SK-N-SH treated with all-trans-retinoic acid at 6 μM for 48 hours (cell line): ENCODE measurements at regions not wholly inside any gene's neighbourhood (a gene's known extent, or its start where the extent isn't known, plus 50 kb on each side); places are given as distances from the start of the nearest gene placed in this dataset.

Experiments
- ARNTL ChIP-seq: fragments of 450-650 bp; formaldehyde crosslinking; IDR thresholded peaks from 2 replicates; pipeline ENCODE4 v1.5.0; 2020; ENCODE audit warnings: low read depth, mild to moderate bottlenecking, moderate library complexity, borderline replicate concordance
- CSDC2 ChIP-seq: fragments of 250-450 bp; sonication (Bioruptor Pico); IDR thresholded peaks from 2 replicates; pipeline ENCODE4 v1.5.0; 2020; ENCODE audit warnings: mild to moderate bottlenecking, moderate library complexity
- ESRRG ChIP-seq: fragments of 250-450 bp; sonication (Bioruptor Pico); IDR thresholded peaks from 2 replicates; pipeline ENCODE4 v1.6.1; 2021; ENCODE audit warnings: mild to moderate bottlenecking
- GLIS3 ChIP-seq: fragments of 250-450 bp; sonication (Bioruptor Pico); IDR thresholded peaks from 2 replicates; pipeline ENCODE4 v1.5.0; 2020; ENCODE audit warnings: mild to moderate bottlenecking, moderate library complexity
- OSR1 ChIP-seq: fragments of 250-450 bp; sonication (Bioruptor Pico); IDR thresholded peaks from 2 replicates; pipeline ENCODE4 v1.8.0; 2022; ENCODE audit warnings: moderate library complexity, mild to moderate bottlenecking, inconsistent platforms
- RARB ChIP-seq: fragments of 250-450 bp; sonication (Bioruptor Pico); IDR thresholded peaks from 2 replicates; pipeline ENCODE4 v1.8.0; 2021; ENCODE audit warnings: mild to moderate bottlenecking, moderate library complexity
- SNAI2 ChIP-seq: fragments of 250-450 bp; sonication (Bioruptor Pico); IDR thresholded peaks from 2 replicates; pipeline ENCODE4 v1.5.0; 2020; ENCODE audit warnings: mild to moderate bottlenecking, moderate library complexity
- ZFP30 ChIP-seq: fragments of 450-650 bp; formaldehyde crosslinking; IDR thresholded peaks from 2 replicates; pipeline ENCODE4 v1.5.0; 2022; ENCODE audit warnings: mild to moderate bottlenecking, moderate library complexity
- ZNF565 ChIP-seq: fragments of 450-650 bp; formaldehyde crosslinking; conservative IDR thresholded peaks from 2 replicates; pipeline ENCODE4 v1.5.0; 2020; ENCODE audit warnings: low read depth, mild to moderate bottlenecking, moderate library complexity
- TF ChIP-seq, protein P1 (sequence below): fragments of 250-450 bp; sonication (Bioruptor Pico); IDR thresholded peaks from 2 replicates; pipeline ENCODE4 v1.8.0; 2020; ENCODE audit warnings: mild to moderate bottlenecking, moderate library complexity, borderline replicate concordance
- TF ChIP-seq, protein P2 (sequence below): fragments of 250-450 bp; sonication (Bioruptor Pico); IDR thresholded peaks from 2 replicates; pipeline ENCODE4 v1.8.0; 2021; ENCODE audit warnings: low read depth, mild to moderate bottlenecking, moderate library complexity, borderline replicate concordance
- TF ChIP-seq, protein P3 (sequence below): fragments of 250-450 bp; sonication (Bioruptor Pico); IDR thresholded peaks from 2 replicates; pipeline ENCODE4 v1.5.1; 2021; ENCODE audit warnings: mild to moderate bottlenecking, moderate library complexity
- TF ChIP-seq, protein P4 (sequence below): fragments of 250-450 bp; sonication (Bioruptor Pico); IDR thresholded peaks from 2 replicates; pipeline ENCODE4 v1.5.1; 2020; ENCODE audit warnings: low read depth, mild to moderate bottlenecking, moderate library complexity

DNA sequence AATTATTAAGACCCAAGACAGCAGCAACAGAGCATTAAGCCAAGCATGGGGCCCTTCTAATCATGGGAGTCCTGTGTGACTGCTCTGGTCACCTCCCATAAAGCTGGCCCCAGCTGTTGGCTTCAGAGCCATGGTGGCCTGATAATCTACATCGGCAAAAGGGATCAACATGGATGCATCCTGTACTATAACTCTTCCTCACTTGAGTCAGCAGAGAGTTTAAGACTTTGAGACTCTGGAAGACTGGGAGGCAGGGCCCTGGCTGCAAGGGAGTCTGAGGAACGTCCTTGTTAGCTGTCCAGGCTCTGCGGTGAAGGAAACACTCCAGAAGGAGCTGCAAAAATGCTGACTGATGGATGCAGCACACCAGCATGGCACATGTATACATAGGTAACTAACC lies 95.0 kb upstream of the KIAA1217 start:
- TF ChIP-seq RARB (CRISPR knock-in tag), result no peak
- TF ChIP-seq OSR1 (CRISPR knock-in tag), result no peak
- TF ChIP-seq ARNTL (CRISPR knock-in tag), result no peak
- no peak for TF ChIP-seq SNAI2 (CRISPR knock-in tag)
- TF ChIP-seq, protein P1, sequence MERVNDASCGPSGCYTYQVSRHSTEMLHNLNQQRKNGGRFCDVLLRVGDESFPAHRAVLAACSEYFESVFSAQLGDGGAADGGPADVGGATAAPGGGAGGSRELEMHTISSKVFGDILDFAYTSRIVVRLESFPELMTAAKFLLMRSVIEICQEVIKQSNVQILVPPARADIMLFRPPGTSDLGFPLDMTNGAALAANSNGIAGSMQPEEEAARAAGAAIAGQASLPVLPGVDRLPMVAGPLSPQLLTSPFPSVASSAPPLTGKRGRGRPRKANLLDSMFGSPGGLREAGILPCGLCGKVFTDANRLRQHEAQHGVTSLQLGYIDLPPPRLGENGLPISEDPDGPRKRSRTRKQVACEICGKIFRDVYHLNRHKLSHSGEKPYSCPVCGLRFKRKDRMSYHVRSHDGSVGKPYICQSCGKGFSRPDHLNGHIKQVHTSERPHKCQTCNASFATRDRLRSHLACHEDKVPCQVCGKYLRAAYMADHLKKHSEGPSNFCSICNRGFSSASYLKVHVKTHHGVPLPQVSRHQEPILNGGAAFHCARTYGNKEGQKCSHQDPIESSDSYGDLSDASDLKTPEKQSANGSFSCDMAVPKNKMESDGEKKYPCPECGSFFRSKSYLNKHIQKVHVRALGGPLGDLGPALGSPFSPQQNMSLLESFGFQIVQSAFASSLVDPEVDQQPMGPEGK (CRISPR knock-in tag), result no peak
- TF ChIP-seq ESRRG (CRISPR knock-in tag), result no peak
- TF ChIP-seq, protein P2, sequence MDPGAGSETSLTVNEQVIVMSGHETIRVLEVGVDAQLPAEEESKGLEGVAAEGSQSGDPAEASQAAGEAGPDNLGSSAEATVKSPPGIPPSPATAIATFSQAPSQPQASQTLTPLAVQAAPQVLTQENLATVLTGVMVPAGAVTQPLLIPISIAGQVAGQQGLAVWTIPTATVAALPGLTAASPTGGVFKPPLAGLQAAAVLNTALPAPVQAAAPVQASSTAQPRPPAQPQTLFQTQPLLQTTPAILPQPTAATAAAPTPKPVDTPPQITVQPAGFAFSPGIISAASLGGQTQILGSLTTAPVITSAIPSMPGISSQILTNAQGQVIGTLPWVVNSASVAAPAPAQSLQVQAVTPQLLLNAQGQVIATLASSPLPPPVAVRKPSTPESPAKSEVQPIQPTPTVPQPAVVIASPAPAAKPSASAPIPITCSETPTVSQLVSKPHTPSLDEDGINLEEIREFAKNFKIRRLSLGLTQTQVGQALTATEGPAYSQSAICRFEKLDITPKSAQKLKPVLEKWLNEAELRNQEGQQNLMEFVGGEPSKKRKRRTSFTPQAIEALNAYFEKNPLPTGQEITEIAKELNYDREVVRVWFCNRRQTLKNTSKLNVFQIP (CRISPR knock-in tag), result no peak
- TF ChIP-seq ZFP30 (CRISPR knock-in tag), result no peak
- no peak for TF ChIP-seq CSDC2 (CRISPR knock-in tag)
- TF ChIP-seq, protein P3, sequence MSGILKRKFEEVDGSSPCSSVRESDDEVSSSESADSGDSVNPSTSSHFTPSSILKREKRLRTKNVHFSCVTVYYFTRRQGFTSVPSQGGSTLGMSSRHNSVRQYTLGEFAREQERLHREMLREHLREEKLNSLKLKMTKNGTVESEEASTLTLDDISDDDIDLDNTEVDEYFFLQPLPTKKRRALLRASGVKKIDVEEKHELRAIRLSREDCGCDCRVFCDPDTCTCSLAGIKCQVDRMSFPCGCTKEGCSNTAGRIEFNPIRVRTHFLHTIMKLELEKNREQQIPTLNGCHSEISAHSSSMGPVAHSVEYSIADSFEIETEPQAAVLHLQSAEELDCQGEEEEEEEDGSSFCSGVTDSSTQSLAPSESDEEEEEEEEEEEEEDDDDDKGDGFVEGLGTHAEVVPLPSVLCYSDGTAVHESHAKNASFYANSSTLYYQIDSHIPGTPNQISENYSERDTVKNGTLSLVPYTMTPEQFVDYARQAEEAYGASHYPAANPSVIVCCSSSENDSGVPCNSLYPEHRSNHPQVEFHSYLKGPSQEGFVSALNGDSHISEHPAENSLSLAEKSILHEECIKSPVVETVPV, result no peak
- TF ChIP-seq, protein P4, sequence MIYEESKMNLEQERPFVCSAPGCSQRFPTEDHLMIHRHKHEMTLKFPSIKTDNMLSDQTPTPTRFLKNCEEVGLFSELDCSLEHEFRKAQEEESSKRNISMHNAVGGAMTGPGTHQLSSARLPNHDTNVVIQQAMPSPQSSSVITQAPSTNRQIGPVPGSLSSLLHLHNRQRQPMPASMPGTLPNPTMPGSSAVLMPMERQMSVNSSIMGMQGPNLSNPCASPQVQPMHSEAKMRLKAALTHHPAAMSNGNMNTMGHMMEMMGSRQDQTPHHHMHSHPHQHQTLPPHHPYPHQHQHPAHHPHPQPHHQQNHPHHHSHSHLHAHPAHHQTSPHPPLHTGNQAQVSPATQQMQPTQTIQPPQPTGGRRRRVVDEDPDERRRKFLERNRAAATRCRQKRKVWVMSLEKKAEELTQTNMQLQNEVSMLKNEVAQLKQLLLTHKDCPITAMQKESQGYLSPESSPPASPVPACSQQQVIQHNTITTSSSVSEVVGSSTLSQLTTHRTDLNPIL, result no peak
- TF ChIP-seq GLIS3 (CRISPR knock-in tag), result no peak
- no peak for TF ChIP-seq ZNF565 (CRISPR knock-in tag)
